Astrocyte (in vitro differentiated cells and primary cell): ENCODE measurements at regions not wholly inside any gene's neighbourhood (a gene's known extent, or its start where the extent isn't known, plus 50 kb on each side); places are given as distances from the start of the nearest gene placed in this dataset.

Source experiments
- CTCF ChIP-seq: IDR thresholded peaks from 2 replicates; pipeline ENCODE4 v1.5.1; 2011; ENCODE audit warnings: low read depth, mild to moderate bottlenecking, inconsistent platforms, low read length, moderate library complexity; ENCODE audit not compliant: insufficient read depth
- EZH2 ChIP-seq: IDR thresholded peaks from 2 replicates; pipeline ENCODE4 v1.6.1; 2012; ENCODE audit warnings: mild to moderate bottlenecking, low read length, inconsistent platforms; ENCODE audit not compliant: insufficient read depth

GRCh38 chr16:72291531-72291981, 119.6 kb upstream of the PMFBP1 start:
- no peak for TF ChIP-seq CTCF
- no peak for TF ChIP-seq EZH2
